Suprapubic skin (tissue), 4 donors: ENCODE measurements at regions not wholly inside any gene's neighbourhood (a gene's known extent, or its start where the extent isn't known, plus 50 kb on each side); places are given as distances from the start of the nearest gene placed in this dataset.

Experiments
- DNase-seq, 2 donors: peaks; one replicate each; pipeline ENCODE4 v3.0.0-alpha.2; 2019; ENCODE audit warnings: low spot score in 2 of 2
- H3K27ac ChIP-seq: fragments of 200-600 bp; sonication (generic); one replicate; pipeline ENCODE4 v1.5.1; 2019
- H3K27me3 ChIP-seq: fragments of 200-600 bp; sonication (generic); one replicate; pipeline ENCODE4 v1.5.1; 2019
- H3K36me3 ChIP-seq: fragments of 200-600 bp; sonication (generic); one replicate; pipeline ENCODE4 v1.5.1; 2019
- H3K4me1 ChIP-seq: fragments of 200-600 bp; sonication (generic); one replicate; pipeline ENCODE4 v1.5.1; 2019
- H3K4me3 ChIP-seq: fragments of 200-600 bp; sonication (generic); one replicate; pipeline ENCODE4 v1.5.1; 2019; ENCODE audit warnings: mild to moderate bottlenecking
- H3K9me3 ChIP-seq: fragments of 200-600 bp; sonication (generic); one replicate; pipeline ENCODE4 v1.5.1; 2019
- CTCF ChIP-seq, 2 donors: fragments of 200-600 bp in 1 of 2; fragments of 450-650 bp in 1 of 2; sonication (generic) in 1 of 2; IDR thresholded peaks; one replicate each; pipeline ENCODE4 v1.5.1; 2016 to 2019; ENCODE audit warnings: antibody characterized with exemption in 2 of 2, mild to moderate bottlenecking in 1 of 2, moderate library complexity in 1 of 2
- EP300 ChIP-seq: sonication (generic); formaldehyde crosslinking; IDR thresholded peaks from one replicate; pipeline ENCODE4 v1.6.1; 2017; ENCODE audit warnings: antibody characterized with exemption
- POLR2A ChIP-seq, 2 donors: fragments of 450-650 bp; IDR thresholded peaks; one replicate each; pipeline ENCODE4 v1.6.1; 2017; ENCODE audit warnings: antibody characterized with exemption in 2 of 2, mild to moderate bottlenecking in 2 of 2, moderate library complexity in 2 of 2
- POLR2AphosphoS5 ChIP-seq, 3 donors: sonication (generic); formaldehyde crosslinking; IDR thresholded peaks; one replicate each; pipeline ENCODE4 v1.6.1; 2017; ENCODE audit warnings: antibody characterized with exemption in 3 of 3
- WGBS: methylation state at CpG from one replicate; pipeline ENCODE4 v1.1.5; 2018; 5-methylcytosine and 5-hydroxymethylcytosine counted together

GRCh38 chr13:104782741-104783140, 1716.5 kb upstream of the SLC10A2 start:
- Histone ChIP-seq H3K36me3 (no peaks in the 10 kb centered on the region), H3K4me3 (no peak overlapping the region), H3K9me3 (no peaks in the 10 kb centered on the region), H3K27ac (no peak overlapping the region), H3K27me3 (no peaks in the 10 kb centered on the region), H3K4me1 (no peaks in the 10 kb centered on the region)
- no peak for DNase-seq
- 83% methylated on average over 2 of the region's 2 CpGs for WGBS
- TF ChIP-seq EP300 (no peak), POLR2A (IDR thresholded peaks at IDR 0.05) (no peak), CTCF (IDR thresholded peaks at IDR 0.05) (no peak), POLR2AphosphoS5 (IDR thresholded peaks at IDR 0.05) (no peak)

- DNase-seq = no peak
- WGBS = 48% methylated on average over 4 of the region's 4 CpGs
Measured at GRCh38 chr13:104779311-104779993, 1713.2 kb upstream of the SLC10A2 start.

GRCh38 chr13:104773775-104774174, 1707.6 kb upstream of the SLC10A2 start:
- 43% methylated on average over 2 of the region's 2 CpGs for WGBS
- Histone ChIP-seq H3K27me3 (no peaks in the 10 kb centered on the region), H3K27ac (no peak overlapping the region), H3K4me3 (no peak overlapping the region), H3K36me3 (no peaks in the 10 kb centered on the region), H3K9me3 (no peaks in the 10 kb centered on the region), H3K4me1 (peaks cover 3% of the 10 kb centered on the region)
- no peak for DNase-seq
- TF ChIP-seq CTCF (IDR thresholded peaks at IDR 0.05) (peak in 1 of 2 donors; percentile 48), POLR2AphosphoS5 (IDR thresholded peaks at IDR 0.05) (no peak)

More at GRCh38 chr13:104779311-104779993, 1713.2 kb upstream of the SLC10A2 start:
- Histone ChIP-seq H3K4me3 (no peak overlapping the region), H3K4me1 (no peaks in the 10 kb centered on the region), H3K27ac (no peak overlapping the region), H3K9me3 (no peaks in the 10 kb centered on the region), H3K27me3 (no peaks in the 10 kb centered on the region), H3K36me3 (no peaks in the 10 kb centered on the region)
- TF ChIP-seq POLR2A (IDR thresholded peaks at IDR 0.05) = no peak
- no peak for TF ChIP-seq POLR2AphosphoS5 (IDR thresholded peaks at IDR 0.05)
- TF ChIP-seq CTCF (IDR thresholded peaks at IDR 0.05) = no peak
- no peak for TF ChIP-seq EP300

GRCh38 chr13:104769545-104769944, 1703.3 kb upstream of the SLC10A2 start:
- DNase-seq = no peak
- 75% methylated on average over 4 of the region's 4 CpGs for WGBS
- Histone ChIP-seq H3K27ac (no peak overlapping the region), H3K4me1 (peaks cover 3% of the 10 kb centered on the region), H3K36me3 (no peaks in the 10 kb centered on the region), H3K4me3 (no peak overlapping the region), H3K9me3 (no peaks in the 10 kb centered on the region), H3K27me3 (no peaks in the 10 kb centered on the region)
- TF ChIP-seq POLR2AphosphoS5 (IDR thresholded peaks at IDR 0.05) (no peak), EP300 (no peak), POLR2A (IDR thresholded peaks at IDR 0.05) (no peak), CTCF (IDR thresholded peaks at IDR 0.05) (no peak)

- Histone ChIP-seq H3K4me1 (no peaks in the 10 kb centered on the region), H3K27me3 (no peaks in the 10 kb centered on the region), H3K4me3 (no peak overlapping the region), H3K9me3 (no peaks in the 10 kb centered on the region), H3K27ac (no peak overlapping the region), H3K36me3 (no peaks in the 10 kb centered on the region)
- TF ChIP-seq CTCF (IDR thresholded peaks at IDR 0.05) (no peak), POLR2A (IDR thresholded peaks at IDR 0.05) (no peak), POLR2AphosphoS5 (IDR thresholded peaks at IDR 0.05) (no peak), EP300 (no peak)
- DNase-seq = no peak
Measured at GRCh38 chr13:104766319-104766718, 1700.1 kb upstream of the SLC10A2 start.
